Hepatocyte (in vitro differentiated cells): ENCODE measurements at regions not wholly inside any gene's neighbourhood (a gene's known extent, or its start where the extent isn't known, plus 50 kb on each side); places are given as distances from the start of the nearest gene placed in this dataset.

Source experiments
- EZH2 ChIP-seq: fragments of 200-600 bp; sonication (generic); IDR thresholded peaks from 2 replicates; pipeline ENCODE4 v1.6.1; 2016; ENCODE audit warnings: antibody characterized with exemption, mild to moderate bottlenecking, borderline replicate concordance
- TF ChIP-seq, protein P1 (sequence below): fragments of 200-600 bp; sonication (generic); IDR thresholded peaks from 2 replicates; pipeline ENCODE4 v1.5.1; 2016; ENCODE audit warnings: antibody characterized with exemption, mild to moderate bottlenecking; ENCODE audit not compliant: poor library complexity

DNA sequence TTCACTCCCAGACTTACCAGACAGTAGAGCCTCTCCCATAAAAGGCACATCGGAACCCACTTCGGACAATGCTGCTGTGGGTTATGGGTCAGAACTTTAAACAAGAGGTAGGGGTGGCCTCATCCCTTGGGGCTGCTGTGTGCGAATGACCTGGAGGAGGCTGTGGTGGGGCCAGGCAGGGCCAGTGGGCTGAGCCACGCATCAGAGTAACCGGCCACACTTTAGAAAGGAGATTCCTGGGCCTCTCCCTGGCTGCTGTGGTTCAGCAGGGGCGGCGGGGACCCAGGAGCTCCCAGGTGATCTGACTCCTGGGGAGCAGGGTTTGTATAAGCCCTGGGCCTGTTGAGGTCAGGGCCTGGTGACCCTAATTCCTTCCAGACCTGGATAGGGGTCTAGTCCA lies 110.2 kb upstream of the C1orf174 start:
- TF ChIP-seq, protein P1, sequence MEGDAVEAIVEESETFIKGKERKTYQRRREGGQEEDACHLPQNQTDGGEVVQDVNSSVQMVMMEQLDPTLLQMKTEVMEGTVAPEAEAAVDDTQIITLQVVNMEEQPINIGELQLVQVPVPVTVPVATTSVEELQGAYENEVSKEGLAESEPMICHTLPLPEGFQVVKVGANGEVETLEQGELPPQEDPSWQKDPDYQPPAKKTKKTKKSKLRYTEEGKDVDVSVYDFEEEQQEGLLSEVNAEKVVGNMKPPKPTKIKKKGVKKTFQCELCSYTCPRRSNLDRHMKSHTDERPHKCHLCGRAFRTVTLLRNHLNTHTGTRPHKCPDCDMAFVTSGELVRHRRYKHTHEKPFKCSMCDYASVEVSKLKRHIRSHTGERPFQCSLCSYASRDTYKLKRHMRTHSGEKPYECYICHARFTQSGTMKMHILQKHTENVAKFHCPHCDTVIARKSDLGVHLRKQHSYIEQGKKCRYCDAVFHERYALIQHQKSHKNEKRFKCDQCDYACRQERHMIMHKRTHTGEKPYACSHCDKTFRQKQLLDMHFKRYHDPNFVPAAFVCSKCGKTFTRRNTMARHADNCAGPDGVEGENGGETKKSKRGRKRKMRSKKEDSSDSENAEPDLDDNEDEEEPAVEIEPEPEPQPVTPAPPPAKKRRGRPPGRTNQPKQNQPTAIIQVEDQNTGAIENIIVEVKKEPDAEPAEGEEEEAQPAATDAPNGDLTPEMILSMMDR, result no peak
- TF ChIP-seq EZH2, result no peak
